Right lobe of liver (tissue), 6 donors: ENCODE measurements at regions not wholly inside any gene's neighbourhood (a gene's known extent, or its start where the extent isn't known, plus 50 kb on each side); places are given as distances from the start of the nearest gene placed in this dataset.

Experiments used
- ATAC-seq, 4 donors: fragments of 200-7000 bp; cut with Tn5 transposase; one replicate each; pipeline ENCODE4 v1.9.1; 2020; ENCODE audit warnings: mild to moderate bottlenecking in 4 of 4, moderate library complexity in 4 of 4
- DNase-seq, 3 donors: peaks; one replicate each; pipeline ENCODE4 v3.0.0-alpha.2; 2020
- H3K27ac ChIP-seq, 3 donors: fragments of 200-600 bp; one replicate each; pipeline ENCODE4 v1.8.0; 2022
- H3K27me3 ChIP-seq, 2 donors: fragments of 200-600 bp; one replicate each; pipeline ENCODE4 v1.8.0; 2022
- H3K36me3 ChIP-seq, 4 donors: fragments of 200-600 bp; sonication (generic) in 1 of 4; one replicate each; pipeline versions ENCODE4 v1.5.1 to v1.8.0; 2017 to 2022; ENCODE audit warnings: control low read depth in 1 of 4
- H3K4me1 ChIP-seq, 4 donors: fragments of 200-600 bp; sonication (generic) in 1 of 4; one replicate each; pipeline versions ENCODE4 v1.5.1 to v1.8.0; 2017 to 2022; ENCODE audit warnings: control low read depth in 1 of 4
- H3K4me3 ChIP-seq, 3 donors: fragments of 200-600 bp; one replicate each; pipeline ENCODE4 v1.8.0; 2022
- H3K9me3 ChIP-seq, 4 donors: fragments of 200-600 bp; sonication (generic) in 1 of 4; one replicate each; pipeline versions ENCODE4 v1.5.1 to v1.8.0; 2017 to 2022; ENCODE audit warnings: control low read depth in 1 of 4
- POLR2A ChIP-seq: fragments of 450-650 bp; IDR thresholded peaks from one replicate; pipeline ENCODE4 v1.6.1; 2017; ENCODE audit warnings: antibody characterized with exemption, mild to moderate bottlenecking
- WGBS: methylation state at CpG from one replicate; pipeline ENCODE4 v1.1.6; 2018; ENCODE audit warnings: low coverage, low lambda C conversion rate; ENCODE audit not compliant: insufficient coverage; ENCODE audit errors: missing lambda C conversion rate; 5-methylcytosine and 5-hydroxymethylcytosine counted together
- intact Hi-C, 2 donors: fragments of 100-400 bp; cut with DNase I; formaldehyde crosslinking; loops; one replicate each; pipeline versions ENCODE4 v1.11.2 to v1.14.1; 2022
- TF ChIP-seq, protein P1 (sequence below), 4 donors: fragments of 200-600 bp in 3 of 4; fragments of 450-650 bp in 1 of 4; IDR thresholded peaks; one replicate each; pipeline versions ENCODE4 v1.5.1 to v1.8.0; 2016 to 2022; ENCODE audit warnings: antibody characterized with exemption in 4 of 4, mild to moderate bottlenecking in 2 of 4
- donor health status: DM: no; HTN: yes; CAD: no.
- donor health status: DM: no; HTN: no; CAD: no.
- donor health status: DM: no; HTN: no; CAD: no.
- donor health status: DM: no; HTN: yes; CAD: no.
- donor health status: DM: no; HTN: yes; CAD: no.

DNA sequence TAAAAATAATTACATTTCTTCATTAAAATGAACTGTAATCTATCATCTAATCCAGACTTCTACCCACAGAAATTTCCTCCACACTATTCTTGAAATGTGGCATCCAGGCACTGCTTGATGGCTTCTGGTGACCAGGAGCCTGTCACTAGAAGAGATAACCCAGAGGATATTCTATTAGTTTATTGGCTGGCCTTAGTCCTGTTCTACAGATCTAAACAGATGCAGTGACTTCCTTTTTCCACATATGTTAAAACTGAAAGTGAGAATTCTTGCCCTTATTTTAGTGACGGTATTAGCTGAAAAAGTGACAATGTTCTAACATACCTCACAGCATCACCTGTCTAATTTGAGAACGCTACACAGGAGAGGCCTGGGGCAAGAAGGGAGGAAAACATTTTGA, 775.4 kb downstream of the TSN start:
- ATAC-seq, result no peak
- TF ChIP-seq POLR2A, result no peak
- no peaks in the 10 kb centered on the region for H3K27me3 ChIP-seq
- H3K4me3 ChIP-seq, result no peak overlapping the region
- intact Hi-C loops, result no loop called here
- no peak overlapping the region for H3K27ac ChIP-seq
- no peaks in the 10 kb centered on the region for H3K9me3 ChIP-seq
- DNase-seq, result no peak
- H3K4me1 ChIP-seq, result no peaks in the 10 kb centered on the region
- WGBS, result 38% methylated on average over 2 of the region's 2 CpGs
- H3K36me3 ChIP-seq, result no peaks in the 10 kb centered on the region

DNA sequence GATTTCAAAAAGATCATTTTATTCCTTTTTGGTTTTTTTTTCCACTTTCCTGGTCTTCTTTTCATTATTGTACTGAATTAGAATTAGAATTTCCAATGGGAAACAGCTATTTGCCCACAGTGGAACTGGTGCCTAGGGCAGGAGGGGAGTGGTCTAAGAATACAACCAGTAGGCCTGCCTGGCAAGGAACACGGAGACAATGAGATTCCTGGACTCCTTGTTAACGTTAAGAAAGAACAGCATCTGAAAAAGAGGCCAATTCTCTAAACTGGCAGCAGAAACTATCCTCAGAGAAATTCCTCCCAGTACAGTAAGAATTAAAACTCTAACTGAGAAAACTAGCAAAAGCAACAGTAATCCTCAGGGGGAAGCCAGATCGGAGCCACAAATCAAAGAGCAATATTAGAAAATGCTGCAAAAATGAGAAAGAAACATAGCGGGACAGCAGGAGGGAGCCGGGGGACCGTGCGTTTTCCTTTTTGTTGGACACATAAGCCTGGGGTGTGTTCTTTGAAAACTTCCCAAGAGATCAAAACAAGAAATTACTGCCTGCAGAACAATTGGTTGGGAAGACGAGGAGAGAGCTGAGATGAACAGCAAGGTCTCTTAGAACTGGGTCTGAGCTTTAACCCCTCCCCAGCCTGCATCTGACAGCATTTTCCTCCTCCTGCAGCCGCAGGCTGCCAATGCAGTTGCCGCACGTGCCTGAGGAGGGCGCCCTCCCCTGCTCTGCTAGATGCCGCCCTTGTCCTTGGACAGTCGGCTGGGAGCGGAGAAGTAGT, 776.0 kb downstream of the TSN start:
- Histone ChIP-seq H3K9me3 (no peaks in the 10 kb centered on the region), H3K27me3 (no peaks in the 10 kb centered on the region), H3K4me3 (no peak overlapping the region), H3K4me1 (no peaks in the 10 kb centered on the region), H3K27ac (no peak overlapping the region), H3K36me3 (no peaks in the 10 kb centered on the region)
- no peak for ATAC-seq
- TF ChIP-seq POLR2A, result no peak
- TF ChIP-seq, protein P1, sequence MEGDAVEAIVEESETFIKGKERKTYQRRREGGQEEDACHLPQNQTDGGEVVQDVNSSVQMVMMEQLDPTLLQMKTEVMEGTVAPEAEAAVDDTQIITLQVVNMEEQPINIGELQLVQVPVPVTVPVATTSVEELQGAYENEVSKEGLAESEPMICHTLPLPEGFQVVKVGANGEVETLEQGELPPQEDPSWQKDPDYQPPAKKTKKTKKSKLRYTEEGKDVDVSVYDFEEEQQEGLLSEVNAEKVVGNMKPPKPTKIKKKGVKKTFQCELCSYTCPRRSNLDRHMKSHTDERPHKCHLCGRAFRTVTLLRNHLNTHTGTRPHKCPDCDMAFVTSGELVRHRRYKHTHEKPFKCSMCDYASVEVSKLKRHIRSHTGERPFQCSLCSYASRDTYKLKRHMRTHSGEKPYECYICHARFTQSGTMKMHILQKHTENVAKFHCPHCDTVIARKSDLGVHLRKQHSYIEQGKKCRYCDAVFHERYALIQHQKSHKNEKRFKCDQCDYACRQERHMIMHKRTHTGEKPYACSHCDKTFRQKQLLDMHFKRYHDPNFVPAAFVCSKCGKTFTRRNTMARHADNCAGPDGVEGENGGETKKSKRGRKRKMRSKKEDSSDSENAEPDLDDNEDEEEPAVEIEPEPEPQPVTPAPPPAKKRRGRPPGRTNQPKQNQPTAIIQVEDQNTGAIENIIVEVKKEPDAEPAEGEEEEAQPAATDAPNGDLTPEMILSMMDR (IDR thresholded peaks at IDR 0.05), result no peak
- DNase-seq, result no peak
- 53% methylated on average over 10 of the region's 15 CpGs for WGBS
- intact Hi-C loops, result no loop called here

DNA sequence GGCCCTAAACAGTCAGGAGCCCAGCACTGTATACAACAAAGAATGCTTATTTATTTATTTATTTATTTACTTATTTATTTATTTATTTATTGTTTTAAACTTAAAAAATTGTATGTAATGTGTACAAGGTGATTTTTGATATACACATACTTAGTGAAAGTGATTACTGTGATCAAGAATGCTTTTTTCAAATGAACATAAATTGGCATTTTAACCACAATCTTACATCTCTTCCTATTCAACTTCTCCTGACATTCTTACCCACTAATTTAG, 776.6 kb downstream of the TSN start:
- no peak for TF ChIP-seq POLR2A
- TF ChIP-seq, protein P1 (IDR thresholded peaks at IDR 0.05), result no peak
- Histone ChIP-seq H3K27me3 (no peaks in the 10 kb centered on the region), H3K4me3 (no peak overlapping the region), H3K4me1 (no peaks in the 10 kb centered on the region), H3K27ac (no peak overlapping the region), H3K9me3 (no peaks in the 10 kb centered on the region), H3K36me3 (no peaks in the 10 kb centered on the region)
- ATAC-seq (no peak), DNase-seq (no peak)
- intact Hi-C loops, result no loop called here

DNA sequence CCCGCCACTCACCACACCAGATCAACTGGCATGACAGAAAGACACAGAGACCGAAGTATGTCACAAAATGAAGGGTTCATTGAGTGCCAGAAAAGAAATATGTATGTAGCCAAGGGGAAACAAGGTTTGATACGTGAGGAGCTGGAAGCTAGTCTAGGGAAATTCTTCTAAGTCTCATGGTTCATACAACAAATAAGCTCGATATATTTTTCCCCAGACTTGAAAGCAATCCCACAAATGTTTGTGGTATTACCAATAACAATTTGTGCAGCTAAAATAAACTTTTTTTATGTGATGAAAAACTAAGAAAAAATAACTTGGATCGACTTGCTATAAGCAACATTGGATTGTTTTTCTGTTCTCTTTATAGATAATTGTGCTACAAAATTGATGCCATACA, 777.0 kb downstream of the TSN start:
- Histone ChIP-seq H3K36me3 (no peaks in the 10 kb centered on the region), H3K4me3 (no peak overlapping the region), H3K27ac (no peak overlapping the region), H3K9me3 (no peaks in the 10 kb centered on the region), H3K4me1 (no peaks in the 10 kb centered on the region), H3K27me3 (no peaks in the 10 kb centered on the region)
- 70% methylated on average over 5 of the region's 5 CpGs for WGBS
- no peak for DNase-seq
- no peak for TF ChIP-seq POLR2A
- TF ChIP-seq, protein P1 (IDR thresholded peaks at IDR 0.05), result no peak
- ATAC-seq, result no peak
- intact Hi-C loops, result no loop called here

DNA sequence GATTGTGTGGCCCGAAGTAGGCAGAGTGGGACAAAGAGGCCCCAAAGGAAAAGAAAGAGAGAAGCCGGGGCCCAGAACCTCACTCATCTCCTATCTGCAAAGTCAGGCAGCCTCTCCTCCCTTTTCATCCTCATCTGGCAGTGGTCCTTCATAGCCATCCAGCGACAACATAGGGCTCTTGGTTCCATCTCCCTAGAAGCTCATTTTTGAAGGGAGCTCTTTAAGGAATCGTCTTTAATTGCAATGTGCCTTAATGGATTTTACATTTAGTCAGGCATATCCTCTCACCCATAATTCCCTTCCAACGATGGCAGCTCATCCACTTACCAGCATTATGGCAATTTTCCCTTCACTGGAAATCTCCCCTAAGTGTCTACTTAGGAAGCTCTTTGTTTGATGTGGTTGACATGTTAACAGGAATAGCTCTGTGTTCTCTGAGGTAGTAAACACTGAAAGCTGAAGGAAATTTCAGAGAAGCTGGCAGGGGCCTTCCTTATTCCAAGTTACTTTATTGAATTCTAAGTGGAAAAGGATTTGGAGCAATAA, 780.6 kb downstream of the TSN start:
- WGBS, result 70% methylated on average over 4 of the region's 5 CpGs
- Histone ChIP-seq H3K27ac (no peak overlapping the region), H3K4me1 (no peaks in the 10 kb centered on the region), H3K9me3 (no peaks in the 10 kb centered on the region), H3K4me3 (no peak overlapping the region), H3K36me3 (no peaks in the 10 kb centered on the region), H3K27me3 (no peaks in the 10 kb centered on the region)
- TF ChIP-seq, protein P1 (IDR thresholded peaks at IDR 0.05), result no peak
- no peak for TF ChIP-seq POLR2A
- intact Hi-C loops, result no loop called here
- ATAC-seq (no peak), DNase-seq (no peak)
